MG63 (cell line): ENCODE measurements at regions not wholly inside any gene's neighbourhood (a gene's known extent, or its start where the extent isn't known, plus 50 kb on each side); places are given as distances from the start of the nearest gene placed in this dataset.
A peak's percentile ranks its signal among the peaks of the same experiment; 100 is the strongest.

ENCODE experiments used
- DNase-seq: peaks from one replicate; pipeline ENCODE4 v3.0.0-alpha.2; 2020
- H3K27me3 ChIP-seq: fragments of 250-450 bp; sonication (Bioruptor Pico); 2 replicates; pipeline ENCODE4 v1.5.1; 2020; ENCODE audit warnings: mild to moderate bottlenecking, moderate library complexity
- H3K36me3 ChIP-seq: fragments of 250-450 bp; sonication (Bioruptor Pico); 2 replicates; pipeline ENCODE4 v1.5.1; 2020; ENCODE audit warnings: mild to moderate bottlenecking, moderate library complexity
- H3K4me3 ChIP-seq: fragments of 250-450 bp; sonication (Bioruptor Pico); 2 replicates; pipeline ENCODE4 v1.5.1; 2020; ENCODE audit warnings: mild to moderate bottlenecking, moderate library complexity
- H3K9me3 ChIP-seq: fragments of 250-450 bp; sonication (Bioruptor Pico); 2 replicates; pipeline ENCODE4 v1.5.1; 2020; ENCODE audit warnings: mild to moderate bottlenecking, moderate library complexity

GRCh38 chr7:31203551-31203950 is 137.0 kb downstream of the NEUROD6 start:
- Histone ChIP-seq H3K36me3 (no peaks in the 10 kb centered on the region), H3K9me3 (no peaks in the 10 kb centered on the region), H3K27me3 (no peaks in the 10 kb centered on the region), H3K4me3 (no peak overlapping the region)
- no peak for DNase-seq

- DNase-seq, result no peak
- no peak overlapping the region for H3K4me3 ChIP-seq
- H3K27me3 ChIP-seq, result no peaks in the 10 kb centered on the region
- no peaks in the 10 kb centered on the region for H3K9me3 ChIP-seq
- H3K36me3 ChIP-seq, result no peaks in the 10 kb centered on the region
Observed at GRCh38 chr7:31202801-31203200, 137.7 kb downstream of the NEUROD6 start.

GRCh38 chr7:31192986-31193385 is 140.9 kb downstream of the ADCYAP1R1 start:
- DNase-seq, result peak; percentile 66
- Histone ChIP-seq H3K36me3 (no peaks in the 10 kb centered on the region), H3K27me3 (no peaks in the 10 kb centered on the region; the same call in 1 of the 2 replicates), H3K9me3 (no peaks in the 10 kb centered on the region), H3K4me3 (no peak overlapping the region)

- Histone ChIP-seq H3K4me3 (no peak overlapping the region), H3K36me3 (no peaks in the 10 kb centered on the region), H3K27me3 (no peaks in the 10 kb centered on the region; the same call in 1 of the 2 replicates), H3K9me3 (no peaks in the 10 kb centered on the region)
- no peak for DNase-seq
Observed at GRCh38 chr7:31190906-31191305, 138.8 kb downstream of the ADCYAP1R1 start.

DNA sequence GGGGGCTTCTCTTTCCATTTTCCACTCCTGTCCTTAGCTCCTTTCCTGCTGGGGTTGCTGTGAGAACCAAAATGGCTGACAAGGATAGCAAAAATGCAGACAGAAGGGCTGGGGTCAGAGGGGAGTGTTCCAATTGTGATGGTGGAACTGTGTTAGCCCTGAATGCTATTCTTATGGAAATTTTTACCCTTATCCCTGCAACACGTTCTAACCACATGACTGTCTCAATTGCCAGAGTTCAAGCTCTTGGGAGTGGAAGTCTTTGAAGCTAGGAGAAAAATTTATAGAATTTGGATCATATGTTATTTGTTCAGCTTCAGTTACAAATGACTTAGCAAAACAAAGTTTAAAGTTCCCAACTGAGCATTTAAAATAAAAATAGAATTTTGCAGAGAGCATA is 134.1 kb downstream of the ADCYAP1R1 start:
- peaks cover 2% of the 10 kb centered on the region; the same call in 1 of the 2 replicates for H3K27me3 ChIP-seq
- no peak overlapping the region for H3K4me3 ChIP-seq
- no peaks in the 10 kb centered on the region for H3K36me3 ChIP-seq
- no peak for DNase-seq
- H3K9me3 ChIP-seq, result no peaks in the 10 kb centered on the region

GRCh38 chr7:31175672-31176071 is 123.6 kb downstream of the ADCYAP1R1 start:
- Histone ChIP-seq H3K36me3 (no peaks in the 10 kb centered on the region), H3K9me3 (no peaks in the 10 kb centered on the region), H3K27me3 (peaks cover 6% of the 10 kb centered on the region), H3K4me3 (no peak overlapping the region)
- DNase-seq, result no peak

GRCh38 chr7:31171984-31172383 is 119.9 kb downstream of the ADCYAP1R1 start:
- H3K4me3 ChIP-seq, result no peak overlapping the region
- H3K36me3 ChIP-seq, result no peaks in the 10 kb centered on the region
- no peaks in the 10 kb centered on the region for H3K9me3 ChIP-seq
- no peak for DNase-seq
- peaks cover 6% of the 10 kb centered on the region for H3K27me3 ChIP-seq

DNA sequence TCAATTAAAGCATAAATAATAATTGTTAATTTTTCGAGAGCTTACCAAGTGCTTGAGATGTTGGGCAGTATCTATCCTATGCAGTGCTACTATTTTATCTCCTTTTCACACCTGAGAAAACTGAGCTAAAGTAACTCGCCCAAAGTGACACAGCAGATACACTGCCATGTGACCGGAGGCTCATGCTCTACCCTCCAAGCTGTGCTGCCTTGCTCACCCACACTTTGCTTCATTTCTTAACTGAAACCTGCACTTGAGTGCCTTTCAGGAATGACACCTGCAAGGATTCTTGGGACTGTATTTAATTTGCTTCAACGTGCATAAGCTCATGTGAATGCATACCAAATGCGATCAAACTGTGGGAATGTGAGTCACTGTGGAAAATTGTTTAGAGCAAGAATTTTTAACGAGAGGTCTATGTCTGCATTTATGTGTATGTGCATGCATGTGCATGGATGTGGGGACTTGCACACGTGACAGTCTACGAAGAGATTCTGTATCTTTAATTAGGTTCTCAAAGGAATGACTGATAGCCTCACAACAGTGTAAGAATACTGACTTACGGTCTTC is 119.2 kb downstream of the ADCYAP1R1 start:
- peaks cover 6% of the 10 kb centered on the region for H3K27me3 ChIP-seq
- no peaks in the 10 kb centered on the region for H3K9me3 ChIP-seq
- DNase-seq, result no peak
- no peaks in the 10 kb centered on the region for H3K36me3 ChIP-seq
- no peak overlapping the region for H3K4me3 ChIP-seq
